Endothelial cell of umbilical vein (primary cell): ENCODE measurements at regions not wholly inside any gene's neighbourhood (a gene's known extent, or its start where the extent isn't known, plus 50 kb on each side); places are given as distances from the start of the nearest gene placed in this dataset.

Experiments
- BruUV-seq: library from RNA; stranded (reverse); fragments of 400-500 nt; replicated peaks from 2 replicates; lab custom pipeline; 2021; lab: Mats Ljungman, UMichigan
- CTCF ChIA-PET: fragments of 300-600, 350-600 bp; sonication (Branson Sonifier 250); formaldehyde crosslinking; loops from one replicate; lab custom pipeline; 2021; ENCODE audit warnings: antibody characterized with exemption, inconsistent platforms; lab: Charles Lee
- POLR2A ChIA-PET: fragments of 300-600, 350-600 bp; sonication (Branson Sonifier 250); formaldehyde crosslinking; loops from one replicate; lab custom pipeline; 2021; ENCODE audit warnings: antibody characterized with exemption, inconsistent platforms; lab: Charles Lee
- DNase-seq: peaks from one replicate; pipeline ENCODE4 v3.0.0-alpha.2; 2011; ENCODE audit warnings: low read depth, low spot score
- FAIRE-seq: peaks from 2 replicates; lab custom pipeline; 2011; peaks lifted over from hg19 to GRCh38; lab: Jason Lieb, UNC
- H2AFZ ChIP-seq: 2 replicates; pipeline ENCODE4 v1.6.0; 2012; ENCODE audit warnings: low read depth, low read length, control low read depth, inconsistent platforms
- H3K27ac ChIP-seq: 2 replicates; pipeline ENCODE4 v1.5.1; 2011; ENCODE audit warnings: low read depth, mild to moderate bottlenecking, control low read depth, low read length, moderate library complexity; ENCODE audit not compliant: insufficient read depth
- H3K27me3 ChIP-seq, 2 experiments: 2 replicates each; pipeline versions ENCODE4 v1.6.0 to v1.6.1; 2011; ENCODE audit warnings: low read length in 2 of 2, mixed read lengths in 1 of 2; ENCODE audit not compliant: control insufficient read depth in 2 of 2, insufficient read depth in 2 of 2
- H3K36me3 ChIP-seq, 2 experiments: 2 replicates in 1 of 2; 3 replicates in 1 of 2; pipeline ENCODE4 v1.5.1; 2011; ENCODE audit warnings: low read length in 2 of 2, mild to moderate bottlenecking in 1 of 2, moderate library complexity in 1 of 2; ENCODE audit not compliant: control insufficient read depth in 2 of 2, insufficient read depth in 2 of 2; ENCODE audit errors: extremely low read depth in 1 of 2
- H3K4me1 ChIP-seq: 3 replicates; pipeline ENCODE4 v1.5.1; 2011; ENCODE audit warnings: mild to moderate bottlenecking, low read length; ENCODE audit not compliant: control insufficient read depth, insufficient read depth; ENCODE audit errors: extremely low read depth
- H3K4me2 ChIP-seq: 2 replicates; pipeline ENCODE4 v1.6.1; 2011; ENCODE audit warnings: low read length, control low read depth, mixed read lengths; ENCODE audit not compliant: insufficient read depth
- H3K4me3 ChIP-seq, 3 experiments: fragments of 200-600 bp in 1 of 3; sonication (generic), shearing (Covaris generic) in 1 of 3; replicated peaks in 1 of 3; 2 replicates each; pipeline ENCODE4 v1.5.1; 2011 to 2016; ENCODE audit warnings: control low read depth in 3 of 3, low read length in 3 of 3, mild to moderate bottlenecking in 2 of 3, inconsistent platforms in 1 of 3, low read depth in 1 of 3, moderate library complexity in 1 of 3; ENCODE audit not compliant: insufficient read depth in 1 of 3
- H3K79me2 ChIP-seq: 2 replicates; pipeline ENCODE4 v1.6.0; 2012; ENCODE audit warnings: low read length, inconsistent platforms; ENCODE audit not compliant: control insufficient read depth, insufficient read depth
- H3K9ac ChIP-seq: replicated peaks from 2 replicates; pipeline ENCODE3; 2011; ENCODE audit warnings: low read length, control low read depth; ENCODE audit not compliant: insufficient read depth; ENCODE audit errors: extremely low read depth
- H3K9me1 ChIP-seq: replicated peaks from 3 replicates; pipeline ENCODE4 v1.6.0; 2011; ENCODE audit warnings: mild to moderate bottlenecking, low read length; ENCODE audit not compliant: control insufficient read depth, insufficient read depth; ENCODE audit errors: extremely low read depth
- H3K9me3 ChIP-seq: replicated peaks from 2 replicates; pipeline ENCODE4 v1.5.1; 2012; ENCODE audit warnings: low read length, inconsistent platforms; ENCODE audit not compliant: control insufficient read depth, insufficient read depth
- H4K20me1 ChIP-seq: replicated peaks from 2 replicates; pipeline ENCODE3; 2011; ENCODE audit warnings: mild to moderate bottlenecking, low read length; ENCODE audit not compliant: control insufficient read depth, insufficient read depth; ENCODE audit errors: extremely low read depth
- EZH2 ChIP-seq: IDR thresholded peaks from 2 replicates; pipeline ENCODE4 v1.6.1; 2012; ENCODE audit warnings: borderline replicate concordance, low read depth, mild to moderate bottlenecking, moderate library complexity, low read length, inconsistent platforms; ENCODE audit not compliant: severe bottlenecking
- FOS ChIP-seq: IDR thresholded peaks from 2 replicates; pipeline ENCODE4 v1.6.1; 2011; ENCODE audit warnings: mild to moderate bottlenecking, low read length, moderate library complexity, borderline replicate concordance; ENCODE audit not compliant: insufficient read depth
- GATA2 ChIP-seq: IDR thresholded peaks from 2 replicates; pipeline ENCODE4 v1.7.0; 2011; ENCODE audit warnings: low read depth, mild to moderate bottlenecking, moderate library complexity, mixed read lengths, low read length; ENCODE audit not compliant: insufficient read length, insufficient read depth
- JUN ChIP-seq: IDR thresholded peaks from 2 replicates; pipeline ENCODE4 v1.6.1; 2011; ENCODE audit warnings: borderline replicate concordance, low read depth; ENCODE audit not compliant: insufficient read length, insufficient read depth
- MYC ChIP-seq: IDR thresholded peaks from one replicate; pipeline ENCODE4 v1.6.1; 2011; ENCODE audit warnings: mild to moderate bottlenecking, low read depth, low read length
- POLR2A ChIP-seq: IDR thresholded peaks from 2 replicates; pipeline ENCODE4 v1.6.1; 2012; ENCODE audit warnings: low read depth, mild to moderate bottlenecking, control low read depth, low read length
- POLR2AphosphoS5 ChIP-seq: IDR thresholded peaks from 2 replicates; pipeline ENCODE4 v1.6.1; 2012; ENCODE audit warnings: low read depth, mild to moderate bottlenecking, control low read depth, low read length, moderate library complexity; ENCODE audit not compliant: insufficient read depth
- dilution Hi-C: fragments of 300-500 bp; cut with MboI; formaldehyde crosslinking; loops from one replicate; pipeline ENCODE4 v1.15.0; 2019; ENCODE audit warnings: low sequenced_read_pairs; ENCODE audit not compliant: extremely low pct_ligation_motif_present
- intact Hi-C: fragments of 100-400 bp; cut with micrococcal nuclease; formaldehyde crosslinking; loops from one replicate; pipeline ENCODE4 v1.10.0; 2022
- TF ChIP-seq, protein P1 (sequence below), 2 donors: IDR thresholded peaks; 1 replicate in 1 of 2; 2 replicates in 1 of 2; pipeline ENCODE4 v1.5.1; 2011; ENCODE audit warnings: low read length in 2 of 2, mild to moderate bottlenecking in 2 of 2, moderate library complexity in 2 of 2, control low read depth in 1 of 2, inconsistent platforms in 1 of 2, low read depth in 1 of 2; ENCODE audit not compliant: insufficient read depth in 1 of 2; ENCODE audit errors: extremely low read depth in 1 of 2
- TF ChIP-seq, protein P2 (sequence below): IDR thresholded peaks from 2 replicates; pipeline ENCODE4 v1.6.1; 2011; ENCODE audit not compliant: insufficient read depth, insufficient read length

DNA sequence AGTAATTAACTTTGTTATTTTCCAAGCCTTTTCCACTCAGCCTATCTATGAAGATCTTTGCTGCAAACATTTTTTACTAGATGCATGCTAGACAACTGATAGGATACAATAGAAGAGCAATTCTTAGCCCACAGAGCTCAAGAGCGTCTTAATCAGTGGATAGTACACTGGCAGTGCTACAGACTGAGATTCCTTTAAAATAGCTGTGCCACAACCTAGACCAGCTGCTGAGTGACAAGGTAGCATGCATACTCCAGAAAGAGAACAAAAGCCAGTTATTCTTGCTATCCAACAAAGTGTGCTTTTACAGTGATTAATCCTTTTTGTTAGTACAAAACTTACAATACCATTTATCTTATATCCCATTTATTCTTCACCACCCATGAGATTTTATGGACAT lies 507.9 kb upstream of the SYT4 start:
- Histone ChIP-seq H3K79me2 (no peaks in the 10 kb centered on the region), H3K4me2 (no peak overlapping the region), H3K9me3 (no peaks in the 10 kb centered on the region), H3K4me3 (no peak overlapping the region), H3K36me3 (no peaks in the 10 kb centered on the region), H4K20me1 (no peaks in the 10 kb centered on the region), H3K27ac (no peak overlapping the region), H3K4me1 (no peaks in the 10 kb centered on the region), H3K27me3 (no peaks in the 10 kb centered on the region), H2AFZ (no peak overlapping the region), H3K9ac (no peak overlapping the region), H3K9me1 (no peaks in the 10 kb centered on the region)
- dilution Hi-C loops (no loop called here), intact Hi-C loops (no loop called here)
- FAIRE-seq (no peak), DNase-seq (no peak)
- TF ChIP-seq MYC (no peak), POLR2A (no peak), FOS (no peak), JUN (no peak), GATA2 (no peak), EZH2 (no peak), POLR2AphosphoS5 (no peak)
- TF ChIP-seq, protein P1, sequence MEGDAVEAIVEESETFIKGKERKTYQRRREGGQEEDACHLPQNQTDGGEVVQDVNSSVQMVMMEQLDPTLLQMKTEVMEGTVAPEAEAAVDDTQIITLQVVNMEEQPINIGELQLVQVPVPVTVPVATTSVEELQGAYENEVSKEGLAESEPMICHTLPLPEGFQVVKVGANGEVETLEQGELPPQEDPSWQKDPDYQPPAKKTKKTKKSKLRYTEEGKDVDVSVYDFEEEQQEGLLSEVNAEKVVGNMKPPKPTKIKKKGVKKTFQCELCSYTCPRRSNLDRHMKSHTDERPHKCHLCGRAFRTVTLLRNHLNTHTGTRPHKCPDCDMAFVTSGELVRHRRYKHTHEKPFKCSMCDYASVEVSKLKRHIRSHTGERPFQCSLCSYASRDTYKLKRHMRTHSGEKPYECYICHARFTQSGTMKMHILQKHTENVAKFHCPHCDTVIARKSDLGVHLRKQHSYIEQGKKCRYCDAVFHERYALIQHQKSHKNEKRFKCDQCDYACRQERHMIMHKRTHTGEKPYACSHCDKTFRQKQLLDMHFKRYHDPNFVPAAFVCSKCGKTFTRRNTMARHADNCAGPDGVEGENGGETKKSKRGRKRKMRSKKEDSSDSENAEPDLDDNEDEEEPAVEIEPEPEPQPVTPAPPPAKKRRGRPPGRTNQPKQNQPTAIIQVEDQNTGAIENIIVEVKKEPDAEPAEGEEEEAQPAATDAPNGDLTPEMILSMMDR (IDR thresholded peaks at IDR 0.05; ENCODE audit: extremely low read depth in 1 of 2, insufficient read depth in 1 of 2, low read depth in 1 of 2, low read length in 2 of 2): no peak
- TF ChIP-seq, protein P2, sequence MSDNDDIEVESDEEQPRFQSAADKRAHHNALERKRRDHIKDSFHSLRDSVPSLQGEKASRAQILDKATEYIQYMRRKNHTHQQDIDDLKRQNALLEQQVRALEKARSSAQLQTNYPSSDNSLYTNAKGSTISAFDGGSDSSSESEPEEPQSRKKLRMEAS: no peak
- POLR2A ChIA-PET: no interaction called here
- CTCF ChIA-PET: interaction anchor here (1.7 kb wide), 1 partner anchor 9 kb away, joined by 5 read pairs; no protein-coding TSS in a partner anchor
- BruUV-seq: no TSS peak
